ENCODE measurements at regions not wholly inside any gene's neighbourhood (a gene's known extent, or its start where the extent isn't known, plus 50 kb on each side); places are given as distances from the start of the nearest gene placed in this dataset.

DNA sequence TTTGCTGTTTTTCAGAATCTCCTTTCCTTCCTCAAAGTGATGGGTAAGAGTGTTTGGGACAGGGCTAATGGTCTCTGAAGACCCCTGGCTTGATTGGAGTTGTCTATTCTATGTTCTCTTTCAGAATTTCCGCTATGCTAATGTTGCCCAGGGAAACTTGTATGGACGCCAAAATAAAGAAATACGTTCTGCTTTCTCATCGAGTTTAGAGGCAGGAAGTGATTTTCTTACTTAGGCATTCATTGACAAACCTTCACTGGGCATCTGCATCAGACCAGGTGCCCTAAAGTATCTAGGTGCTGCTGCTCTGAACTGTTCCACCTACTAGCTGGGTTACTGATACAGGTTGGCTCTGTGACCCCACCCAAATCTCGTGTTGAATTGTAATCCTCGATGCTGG is 787.9 kb upstream of the EEF2KMT start:
- Histone ChIP-seq H3K36me3 (no peaks in the 10 kb centered on the region), H3K4me1 (no peaks in the 10 kb centered on the region), H3K27ac (no peak overlapping the region), H3K9me3 (no peaks in the 10 kb centered on the region), H3K4me3 (no peak overlapping the region), H3K27me3 (no peaks in the 10 kb centered on the region)
- intact Hi-C loops (cut with DNase I; ENCODE audit: low total_unique reads), result no loop called here
- DNase-seq, result no peak
- TF ChIP-seq, protein P1, sequence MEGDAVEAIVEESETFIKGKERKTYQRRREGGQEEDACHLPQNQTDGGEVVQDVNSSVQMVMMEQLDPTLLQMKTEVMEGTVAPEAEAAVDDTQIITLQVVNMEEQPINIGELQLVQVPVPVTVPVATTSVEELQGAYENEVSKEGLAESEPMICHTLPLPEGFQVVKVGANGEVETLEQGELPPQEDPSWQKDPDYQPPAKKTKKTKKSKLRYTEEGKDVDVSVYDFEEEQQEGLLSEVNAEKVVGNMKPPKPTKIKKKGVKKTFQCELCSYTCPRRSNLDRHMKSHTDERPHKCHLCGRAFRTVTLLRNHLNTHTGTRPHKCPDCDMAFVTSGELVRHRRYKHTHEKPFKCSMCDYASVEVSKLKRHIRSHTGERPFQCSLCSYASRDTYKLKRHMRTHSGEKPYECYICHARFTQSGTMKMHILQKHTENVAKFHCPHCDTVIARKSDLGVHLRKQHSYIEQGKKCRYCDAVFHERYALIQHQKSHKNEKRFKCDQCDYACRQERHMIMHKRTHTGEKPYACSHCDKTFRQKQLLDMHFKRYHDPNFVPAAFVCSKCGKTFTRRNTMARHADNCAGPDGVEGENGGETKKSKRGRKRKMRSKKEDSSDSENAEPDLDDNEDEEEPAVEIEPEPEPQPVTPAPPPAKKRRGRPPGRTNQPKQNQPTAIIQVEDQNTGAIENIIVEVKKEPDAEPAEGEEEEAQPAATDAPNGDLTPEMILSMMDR (IDR thresholded peaks at IDR 0.05), result no peak
- TF ChIP-seq POLR2A (IDR thresholded peaks at IDR 0.05), result no peak

DNA sequence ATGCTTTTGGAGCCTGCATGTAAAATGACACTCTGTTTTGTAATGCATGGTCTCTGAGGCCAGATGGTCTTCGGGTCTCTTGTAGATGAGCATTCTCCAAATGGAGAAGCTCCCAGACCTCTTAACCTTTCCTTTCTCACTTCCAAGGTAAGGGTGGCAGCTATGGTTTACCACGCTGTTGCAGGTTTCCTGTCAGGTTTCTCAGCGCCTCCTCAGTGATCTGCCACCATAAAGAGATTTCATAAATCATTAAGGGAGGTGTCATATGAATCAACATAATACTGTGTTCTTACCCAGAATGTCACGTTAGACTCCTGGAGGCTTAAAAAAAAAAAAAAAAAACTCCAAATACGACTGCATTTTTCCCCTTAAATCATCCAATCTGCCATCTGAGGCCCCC is 787.4 kb upstream of the EEF2KMT start:
- Histone ChIP-seq H3K27ac (no peak overlapping the region), H3K36me3 (no peaks in the 10 kb centered on the region), H3K27me3 (no peaks in the 10 kb centered on the region), H3K9me3 (no peaks in the 10 kb centered on the region), H3K4me1 (no peaks in the 10 kb centered on the region), H3K4me3 (no peak overlapping the region)
- DNase-seq, result no peak
- intact Hi-C loops (cut with DNase I; ENCODE audit: low total_unique reads), result no loop called here
- TF ChIP-seq POLR2A (IDR thresholded peaks at IDR 0.05), result no peak
- TF ChIP-seq, protein P1 (IDR thresholded peaks at IDR 0.05), result no peak

DNA sequence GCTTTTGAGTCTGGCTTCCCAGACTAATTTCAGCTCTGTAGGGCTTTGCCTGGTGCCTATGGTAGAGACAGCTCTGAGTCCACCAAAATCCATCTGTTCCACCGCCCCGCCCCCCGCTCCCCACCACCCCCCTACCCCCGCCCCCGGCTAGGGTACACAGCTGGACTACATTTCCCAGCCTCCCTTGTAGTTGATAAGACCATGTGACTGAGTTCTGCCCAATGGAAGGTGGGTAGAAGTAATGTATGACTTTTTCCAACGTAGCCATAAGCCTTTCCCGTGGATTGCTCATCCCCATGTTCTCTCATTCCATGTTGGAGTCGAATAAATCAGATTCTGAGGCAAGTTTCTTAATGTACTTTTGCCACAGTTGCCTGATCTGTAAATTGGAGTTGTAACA is 786.7 kb upstream of the EEF2KMT start:
- H3K4me1 ChIP-seq, result no peaks in the 10 kb centered on the region
- no peaks in the 10 kb centered on the region for H3K36me3 ChIP-seq
- TF ChIP-seq, protein P1 (IDR thresholded peaks at IDR 0.05), result no peak
- no peaks in the 10 kb centered on the region for H3K27me3 ChIP-seq
- intact Hi-C loops (cut with DNase I; ENCODE audit: low total_unique reads), result no loop called here
- no peak overlapping the region for H3K4me3 ChIP-seq
- no peak overlapping the region for H3K27ac ChIP-seq
- no peak for DNase-seq
- no peaks in the 10 kb centered on the region for H3K9me3 ChIP-seq

DNA sequence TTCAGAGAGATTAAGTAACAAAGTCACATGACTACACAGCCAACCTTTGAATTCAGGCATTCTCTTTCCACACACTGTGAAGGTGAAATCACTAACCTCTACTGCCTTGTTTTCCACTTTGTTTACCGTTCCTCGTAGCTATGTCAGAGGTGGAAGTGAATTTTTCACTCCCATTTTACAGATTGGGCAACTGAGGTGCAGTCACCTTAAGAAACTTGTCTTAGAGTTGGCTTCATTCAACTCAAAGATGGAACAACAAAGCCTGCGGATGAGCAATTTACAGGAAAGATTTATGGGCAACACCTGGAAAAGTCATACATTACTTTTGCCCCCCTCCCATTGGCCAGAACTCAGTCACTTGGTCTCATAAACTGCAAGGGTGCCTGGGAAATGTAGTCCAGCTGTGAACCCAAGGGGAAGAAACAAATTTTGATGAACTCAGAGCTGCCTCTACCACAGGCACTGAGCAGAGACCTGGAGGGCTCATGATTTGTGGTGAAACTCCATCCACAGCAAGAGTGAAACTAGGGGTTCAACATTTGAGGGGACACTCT is 784.6 kb upstream of the EEF2KMT start:
- Histone ChIP-seq H3K27ac (no peak overlapping the region), H3K27me3 (no peaks in the 10 kb centered on the region), H3K9me3 (no peaks in the 10 kb centered on the region), H3K4me1 (no peaks in the 10 kb centered on the region), H3K4me3 (no peak overlapping the region), H3K36me3 (no peaks in the 10 kb centered on the region)
- no peak for TF ChIP-seq POLR2A (IDR thresholded peaks at IDR 0.05)
- TF ChIP-seq, protein P1 (IDR thresholded peaks at IDR 0.05), result no peak
- intact Hi-C loops (cut with DNase I; ENCODE audit: low total_unique reads), result no loop called here
- no peak for DNase-seq

DNA sequence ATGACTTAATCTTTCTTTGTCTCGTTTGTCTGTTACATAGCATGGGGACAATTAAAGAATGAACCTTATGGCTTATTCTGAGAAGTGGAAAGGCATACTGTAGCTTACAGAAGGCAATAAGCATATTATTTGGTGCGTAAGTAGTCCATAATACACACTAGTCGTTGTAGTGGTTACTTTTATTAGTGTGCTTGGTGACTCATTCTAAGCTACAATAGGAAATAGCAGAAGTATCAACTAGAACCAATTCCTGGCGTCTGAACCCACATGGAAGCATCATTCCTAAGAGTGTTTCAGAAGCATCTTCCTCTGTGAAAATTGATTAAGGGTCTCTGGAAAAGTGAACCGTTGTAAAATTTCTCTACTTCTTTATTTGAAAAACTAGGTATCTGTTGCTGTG is 777.8 kb upstream of the EEF2KMT start:
- Histone ChIP-seq H3K27ac (no peak overlapping the region), H3K36me3 (no peaks in the 10 kb centered on the region), H3K4me1 (no peaks in the 10 kb centered on the region), H3K4me3 (no peak overlapping the region), H3K27me3 (no peaks in the 10 kb centered on the region), H3K9me3 (no peaks in the 10 kb centered on the region)
- TF ChIP-seq, protein P1 (IDR thresholded peaks at IDR 0.05), result no peak
- no peak for TF ChIP-seq POLR2A (IDR thresholded peaks at IDR 0.05)
- intact Hi-C loops (cut with DNase I; ENCODE audit: low total_unique reads), result no loop called here
- DNase-seq, result no peak

Data from uterus (tissue), 3 donors.